NCI-H1436 treated with DMSO at 0.1 percent for 48 hours (cell line): ENCODE measurements at regions not wholly inside any gene's neighbourhood (a gene's known extent, or its start where the extent isn't known, plus 50 kb on each side); places are given as distances from the start of the nearest gene placed in this dataset.
"Not testable (repeated sequence)": the region's sequence is repeated elsewhere in the genome, so short reads cannot be mapped to it uniquely, and the experiment has no call there.

Experiments used
- DNase-seq: peaks from one replicate; lab custom pipeline; 2025; lab: John Stamatoyannopoulos, UW

- DNase-seq, result no peak
These were observed 481.9 kb downstream of the C6orf118 start for GRCh38 chr6:164827537-164827936.

- no peak for DNase-seq
These were observed 482.5 kb downstream of the C6orf118 start for GRCh38 chr6:164826831-164827468.

- no peak for DNase-seq
These were observed 484.0 kb downstream of the C6orf118 start for GRCh38 chr6:164825386-164825785.

GRCh38 chr6:164817662-164818061 lies 491.7 kb downstream of the C6orf118 start:
- DNase-seq, result no peak

- no peak for DNase-seq
These were observed 496.7 kb downstream of the C6orf118 start for GRCh38 chr6:164812706-164813105.

GRCh38 chr6:164807125-164807524 lies 502.3 kb downstream of the C6orf118 start:
- no peak for DNase-seq

GRCh38 chr6:164795056-164795815 lies 514.2 kb downstream of the C6orf118 start:
- DNase-seq, result no peak

GRCh38 chr6:164792666-164793065 lies 516.7 kb downstream of the C6orf118 start:
- no peak for DNase-seq

- DNase-seq, result no peak
These were observed 517.9 kb downstream of the C6orf118 start for GRCh38 chr6:164791498-164791897.

GRCh38 chr6:164763788-164764187 lies 545.6 kb downstream of the C6orf118 start:
- no peak for DNase-seq

GRCh38 chr6:164757451-164757850 lies 552.0 kb downstream of the C6orf118 start:
- no peak for DNase-seq

GRCh38 chr6:164756723-164757122 lies 552.7 kb downstream of the C6orf118 start:
- no peak for DNase-seq

- no peak for DNase-seq
These were observed 553.3 kb downstream of the C6orf118 start for GRCh38 chr6:164756142-164756541.

- DNase-seq, result no peak
These were observed 555.9 kb downstream of the C6orf118 start for GRCh38 chr6:164753517-164753916.

GRCh38 chr6:164751395-164751794 lies 558.0 kb downstream of the C6orf118 start:
- DNase-seq, result no peak

GRCh38 chr6:164750128-164750527 lies 559.3 kb downstream of the C6orf118 start:
- DNase-seq, result no peak

- DNase-seq, result no peak
These were observed 560.0 kb downstream of the C6orf118 start for GRCh38 chr6:164749221-164750064.

GRCh38 chr6:164744301-164744700 lies 565.1 kb downstream of the C6orf118 start:
- DNase-seq, result no peak

- no peak for DNase-seq
These were observed 567.4 kb downstream of the C6orf118 start for GRCh38 chr6:164741938-164742451.

GRCh38 chr6:164736090-164736489 lies 573.3 kb downstream of the C6orf118 start:
- DNase-seq, result not testable (repeated sequence)

GRCh38 chr6:164731539-164731938 lies 577.9 kb downstream of the C6orf118 start:
- no peak for DNase-seq

- DNase-seq, result no peak
These were observed 587.9 kb downstream of the C6orf118 start for GRCh38 chr6:164721460-164721859.
